GM12878 (cell line): ENCODE measurements at regions not wholly inside any gene's neighbourhood (a gene's known extent, or its start where the extent isn't known, plus 50 kb on each side); places are given as distances from the start of the nearest gene placed in this dataset.

ENCODE experiments used
- ESRRA ChIP-seq: IDR thresholded peaks from 2 replicates; pipeline ENCODE4 v1.6.1; 2012; ENCODE audit warnings: mild to moderate bottlenecking, low read length, improper control_type of control experiment
- EZH2 ChIP-seq: IDR thresholded peaks from 2 replicates; pipeline ENCODE4 v1.6.1; 2012; ENCODE audit warnings: low read depth, mild to moderate bottlenecking, control low read depth, inconsistent platforms, low read length, borderline replicate concordance; ENCODE audit not compliant: control insufficient read depth
- STAT3 ChIP-seq: IDR thresholded peaks from 2 replicates; pipeline ENCODE4 v1.6.1; 2011; ENCODE audit warnings: low read depth, low read length, improper control_type of control experiment
- TARDBP ChIP-seq: IDR thresholded peaks from 2 replicates; pipeline ENCODE4 v1.6.1; 2016; ENCODE audit warnings: borderline replicate concordance
- TF ChIP-seq, protein P1 (sequence below): IDR thresholded peaks from 2 replicates; pipeline ENCODE4 v1.6.1; 2012; ENCODE audit warnings: low read depth, low read length, improper control_type of control experiment

DNA sequence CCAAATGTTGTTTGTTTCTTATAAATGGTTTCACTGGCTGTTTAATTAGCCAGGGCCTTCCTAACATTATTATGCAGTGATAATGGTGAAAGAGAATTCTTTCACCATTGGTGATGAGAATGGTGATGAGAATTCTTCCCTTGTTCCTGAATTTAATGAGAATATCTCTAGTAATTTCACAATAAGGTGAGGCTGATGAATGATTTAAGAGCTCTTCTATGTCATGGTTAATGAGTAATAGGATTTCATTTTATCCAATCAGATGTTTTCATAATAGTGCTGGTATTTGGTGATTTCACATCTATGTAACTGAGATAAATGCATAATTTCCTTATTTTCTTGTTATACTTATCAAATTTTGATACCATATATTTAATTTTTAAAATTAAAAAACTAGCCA lies 535.7 kb upstream of the ZEB2 start:
- TF ChIP-seq ESRRA (no peak), EZH2 (no peak), TARDBP (no peak), STAT3 (no peak)
- TF ChIP-seq, protein P1, sequence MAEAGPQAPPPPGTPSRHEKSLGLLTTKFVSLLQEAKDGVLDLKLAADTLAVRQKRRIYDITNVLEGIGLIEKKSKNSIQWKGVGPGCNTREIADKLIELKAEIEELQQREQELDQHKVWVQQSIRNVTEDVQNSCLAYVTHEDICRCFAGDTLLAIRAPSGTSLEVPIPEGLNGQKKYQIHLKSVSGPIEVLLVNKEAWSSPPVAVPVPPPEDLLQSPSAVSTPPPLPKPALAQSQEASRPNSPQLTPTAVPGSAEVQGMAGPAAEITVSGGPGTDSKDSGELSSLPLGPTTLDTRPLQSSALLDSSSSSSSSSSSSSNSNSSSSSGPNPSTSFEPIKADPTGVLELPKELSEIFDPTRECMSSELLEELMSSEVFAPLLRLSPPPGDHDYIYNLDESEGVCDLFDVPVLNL = no peak
